ENCODE measurements at regions not wholly inside any gene's neighbourhood (a gene's known extent, or its start where the extent isn't known, plus 50 kb on each side); places are given as distances from the start of the nearest gene placed in this dataset.

- TF ChIP-seq POLR2A (IDR thresholded peaks at IDR 0.05) (no peak), POLR2AphosphoS5 (IDR thresholded peaks at IDR 0.05; ENCODE audit: insufficient read depth in 1 of 2, low read depth in 1 of 2) (no peak)
Observed at GRCh38 chr13:94765814-94766213, 53.5 kb upstream of the SOX21 start.
